HG02981 (cell line): ENCODE measurements at regions not wholly inside any gene's neighbourhood (a gene's known extent, or its start where the extent isn't known, plus 50 kb on each side); places are given as distances from the start of the nearest gene placed in this dataset.
A peak's percentile ranks its signal among the peaks of the same experiment; 100 is the strongest.

Experiments
- ATAC-seq: cut with Tn5 transposase; IDR thresholded peaks from one replicate; pipeline ENCODE4 v1.9.1; 2021; ENCODE audit warnings: mild to moderate bottlenecking, moderate library complexity; ENCODE audit not compliant: unreplicated experiment

GRCh38 chr4:100739426-100739825, 221.6 kb upstream of the EMCN start:
- no peak for ATAC-seq

- no peak for ATAC-seq
These were observed 220.7 kb upstream of the EMCN start for GRCh38 chr4:100738196-100739165.

GRCh38 chr4:100736641-100737451, 219.0 kb upstream of the EMCN start:
- no peak for ATAC-seq

- no peak for ATAC-seq
These were observed 211.0 kb upstream of the EMCN start for GRCh38 chr4:100728861-100729260.

- ATAC-seq, result peak; percentile 78
These were observed 205.1 kb upstream of the EMCN start for GRCh38 chr4:100722866-100723459.

- no peak for ATAC-seq
These were observed 204.3 kb upstream of the EMCN start for GRCh38 chr4:100722133-100722532.

GRCh38 chr4:100721490-100721889, 203.7 kb upstream of the EMCN start:
- ATAC-seq, result no peak

- ATAC-seq, result no peak
These were observed 203.3 kb upstream of the EMCN start for GRCh38 chr4:100721077-100721476.

- no peak for ATAC-seq
These were observed 198.6 kb upstream of the EMCN start for GRCh38 chr4:100716416-100716815.

- no peak for ATAC-seq
These were observed 191.0 kb upstream of the EMCN start for GRCh38 chr4:100708776-100709175.

- ATAC-seq, result no peak
These were observed 190.0 kb upstream of the EMCN start for GRCh38 chr4:100707786-100708185.

GRCh38 chr4:100696531-100696930, 178.7 kb upstream of the EMCN start:
- no peak for ATAC-seq

GRCh38 chr4:100695871-100696270, 178.0 kb upstream of the EMCN start:
- no peak for ATAC-seq

GRCh38 chr4:100695039-100695654, 177.3 kb upstream of the EMCN start:
- ATAC-seq, result no peak

- ATAC-seq, result no peak
These were observed 176.6 kb upstream of the EMCN start for GRCh38 chr4:100694467-100694866.

- no peak for ATAC-seq
These were observed 173.0 kb upstream of the EMCN start for GRCh38 chr4:100690812-100691211.

GRCh38 chr4:100688368-100688767, 170.5 kb upstream of the EMCN start:
- ATAC-seq, result no peak

GRCh38 chr4:100682477-100683218, 164.8 kb upstream of the EMCN start:
- no peak for ATAC-seq

- ATAC-seq, result no peak
These were observed 163.5 kb upstream of the EMCN start for GRCh38 chr4:100681289-100681688.

- no peak for ATAC-seq
These were observed 162.1 kb upstream of the EMCN start for GRCh38 chr4:100679926-100680325.
